Choroid plexus epithelial cell (primary cell): ENCODE measurements at regions not wholly inside any gene's neighbourhood (a gene's known extent, or its start where the extent isn't known, plus 50 kb on each side); places are given as distances from the start of the nearest gene placed in this dataset.

Experiments
- DNase-seq: peaks from one replicate; pipeline ENCODE4 v3.0.0-alpha.2; 2010; ENCODE audit warnings: low read depth
- H3K4me3 ChIP-seq: 2 replicates; pipeline ENCODE4 v1.5.1; 2011; ENCODE audit warnings: low read depth, mild to moderate bottlenecking, control low read depth, low read length, moderate library complexity
- TF ChIP-seq, protein P1 (sequence below): conservative IDR thresholded peaks from 2 replicates; pipeline ENCODE4 v1.5.1; 2011; ENCODE audit warnings: low read depth, mild to moderate bottlenecking, control low read depth, inconsistent platforms, low read length, moderate library complexity

DNA sequence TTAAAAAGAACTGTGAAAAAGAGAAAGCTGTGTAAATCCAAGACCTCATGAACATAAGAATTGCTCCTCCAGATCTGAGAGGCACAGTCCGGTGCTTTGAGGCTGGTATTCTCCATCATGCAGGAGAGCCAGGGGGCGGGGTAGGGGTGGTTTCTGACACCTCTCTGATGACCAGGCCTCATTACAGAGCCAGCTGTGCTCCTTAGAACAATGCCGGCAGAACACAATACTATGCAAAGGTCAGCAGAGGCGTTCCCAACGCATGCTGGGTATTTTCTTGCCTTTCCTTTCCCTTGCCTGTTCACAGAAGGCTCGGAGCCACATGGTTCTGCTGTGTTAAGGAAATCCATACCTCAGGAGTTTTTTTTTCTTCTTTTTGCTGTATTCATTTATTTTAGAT lies 91.2 kb upstream of the SOD3 start:
- H3K4me3 ChIP-seq = no peak overlapping the region
- TF ChIP-seq, protein P1, sequence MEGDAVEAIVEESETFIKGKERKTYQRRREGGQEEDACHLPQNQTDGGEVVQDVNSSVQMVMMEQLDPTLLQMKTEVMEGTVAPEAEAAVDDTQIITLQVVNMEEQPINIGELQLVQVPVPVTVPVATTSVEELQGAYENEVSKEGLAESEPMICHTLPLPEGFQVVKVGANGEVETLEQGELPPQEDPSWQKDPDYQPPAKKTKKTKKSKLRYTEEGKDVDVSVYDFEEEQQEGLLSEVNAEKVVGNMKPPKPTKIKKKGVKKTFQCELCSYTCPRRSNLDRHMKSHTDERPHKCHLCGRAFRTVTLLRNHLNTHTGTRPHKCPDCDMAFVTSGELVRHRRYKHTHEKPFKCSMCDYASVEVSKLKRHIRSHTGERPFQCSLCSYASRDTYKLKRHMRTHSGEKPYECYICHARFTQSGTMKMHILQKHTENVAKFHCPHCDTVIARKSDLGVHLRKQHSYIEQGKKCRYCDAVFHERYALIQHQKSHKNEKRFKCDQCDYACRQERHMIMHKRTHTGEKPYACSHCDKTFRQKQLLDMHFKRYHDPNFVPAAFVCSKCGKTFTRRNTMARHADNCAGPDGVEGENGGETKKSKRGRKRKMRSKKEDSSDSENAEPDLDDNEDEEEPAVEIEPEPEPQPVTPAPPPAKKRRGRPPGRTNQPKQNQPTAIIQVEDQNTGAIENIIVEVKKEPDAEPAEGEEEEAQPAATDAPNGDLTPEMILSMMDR = no peak
- DNase-seq = no peak

DNA sequence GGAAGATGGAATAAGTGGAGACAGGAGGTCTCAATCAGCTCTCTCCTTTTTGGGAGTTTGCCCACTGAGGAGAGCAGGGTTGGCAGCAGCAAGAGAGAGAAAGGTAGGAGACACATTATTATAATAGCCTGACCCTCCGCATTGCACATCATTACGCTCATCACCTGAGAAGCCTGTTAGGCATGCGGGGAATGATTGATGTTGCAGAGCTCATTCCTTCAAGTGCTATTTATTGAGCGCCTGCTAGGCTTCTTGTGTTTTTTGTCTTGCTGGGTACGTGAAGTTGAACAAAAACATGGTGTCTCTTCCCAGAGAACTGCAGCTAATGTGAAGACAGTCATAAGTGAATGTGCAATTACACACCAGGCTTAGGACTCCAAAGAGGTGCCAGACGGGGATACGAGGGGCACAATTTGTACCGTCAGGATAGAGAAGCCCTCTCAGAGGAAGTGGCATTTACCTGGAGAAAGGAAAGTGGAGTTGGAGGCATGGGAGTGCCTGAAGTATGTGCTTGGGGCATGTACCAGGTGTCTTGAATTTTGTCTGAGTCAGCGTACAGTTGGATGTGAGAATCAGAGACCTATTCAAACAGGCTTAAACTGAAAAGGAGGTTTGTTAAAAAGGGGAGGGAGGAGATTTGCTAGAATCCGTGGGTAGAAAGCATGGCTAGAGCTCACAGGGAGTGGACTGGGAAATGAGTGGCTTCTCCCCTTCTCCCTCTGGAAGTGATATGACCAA lies 90.2 kb upstream of the SOD3 start:
- TF ChIP-seq, protein P1 = no peak
- no peak overlapping the region for H3K4me3 ChIP-seq
- no peak for DNase-seq

DNA sequence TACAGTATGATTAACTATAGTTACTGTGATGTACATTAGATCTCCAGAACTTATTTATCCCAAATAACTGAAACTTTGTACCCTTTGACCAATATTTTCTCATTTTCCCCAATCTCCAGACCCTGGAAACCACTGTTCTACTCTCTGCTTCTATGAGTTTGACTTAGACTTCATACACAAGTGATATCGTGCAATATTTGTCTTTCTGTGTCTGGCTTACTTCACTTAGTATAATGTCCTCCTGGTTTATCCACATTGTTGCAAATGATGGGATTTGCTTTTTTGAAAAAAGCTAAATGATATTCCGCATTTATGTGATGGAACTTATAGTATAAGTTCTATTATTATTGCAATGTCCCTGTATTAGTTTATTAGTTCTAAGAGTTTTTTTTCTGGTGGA lies 81.8 kb upstream of the SOD3 start:
- H3K4me3 ChIP-seq = no peak overlapping the region
- TF ChIP-seq, protein P1 = no peak
- DNase-seq = no peak

DNA sequence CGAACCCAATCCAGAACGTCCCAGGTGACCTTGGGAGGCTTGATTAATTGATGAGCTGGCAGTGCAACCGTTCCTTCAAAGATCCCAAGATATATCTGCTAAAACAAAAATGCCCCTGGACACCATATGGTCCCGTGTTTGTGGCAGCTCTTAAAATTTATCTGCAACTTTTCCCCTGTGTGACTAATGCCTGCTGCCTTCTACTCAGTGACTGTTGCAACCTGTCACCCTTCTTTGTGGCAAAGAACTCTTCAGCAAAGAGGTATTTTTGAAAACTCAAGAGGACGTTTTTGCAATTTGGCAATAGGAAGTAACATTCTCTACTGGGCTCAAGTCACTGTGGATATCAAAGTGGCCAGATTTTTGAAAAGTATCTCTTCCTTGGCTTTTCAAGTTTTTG lies 75.8 kb upstream of the SOD3 start:
- TF ChIP-seq, protein P1 = no peak
- no peak overlapping the region for H3K4me3 ChIP-seq
- no peak for DNase-seq

DNA sequence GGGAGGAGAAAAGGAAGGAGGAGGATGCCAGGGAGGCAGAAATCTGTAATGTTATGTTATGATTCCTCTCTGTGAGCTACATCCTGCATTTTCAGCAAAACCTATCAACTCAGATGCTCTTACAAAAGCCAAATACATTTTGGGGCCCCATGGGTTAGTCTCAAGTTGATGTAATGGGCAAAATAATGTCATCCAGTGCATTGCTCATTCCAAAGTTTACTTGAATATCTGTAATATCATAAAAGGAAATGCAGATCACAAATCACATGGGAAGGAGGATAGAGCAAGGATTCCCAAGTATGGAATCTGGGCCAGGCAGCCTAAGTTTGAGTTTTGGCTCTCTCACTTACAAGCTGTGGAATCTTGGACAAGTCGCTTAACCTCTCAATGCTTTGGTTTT lies 74.9 kb upstream of the SOD3 start:
- TF ChIP-seq, protein P1 = no peak
- DNase-seq = no peak
- no peak overlapping the region for H3K4me3 ChIP-seq

DNA sequence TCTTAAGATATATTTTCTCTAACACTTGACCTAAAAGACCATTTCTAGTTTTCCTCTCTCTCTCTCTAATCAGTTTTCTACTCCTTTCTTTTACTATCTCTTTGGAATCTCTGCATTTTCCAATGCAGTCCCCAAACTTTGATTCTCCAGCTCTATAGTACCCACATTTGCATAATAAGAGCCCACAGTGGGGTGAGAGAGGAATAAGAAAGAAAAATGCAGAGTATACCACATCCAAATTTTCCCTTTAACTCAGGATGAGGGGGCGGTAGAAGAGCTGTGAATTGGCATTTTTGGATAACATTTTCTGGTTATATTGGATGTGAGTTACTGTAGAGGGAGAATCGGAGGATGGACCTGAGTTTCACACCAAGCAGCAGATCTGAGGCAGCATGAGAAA lies 74.4 kb upstream of the SOD3 start:
- H3K4me3 ChIP-seq = no peak overlapping the region
- DNase-seq = no peak
- TF ChIP-seq, protein P1 = no peak

DNA sequence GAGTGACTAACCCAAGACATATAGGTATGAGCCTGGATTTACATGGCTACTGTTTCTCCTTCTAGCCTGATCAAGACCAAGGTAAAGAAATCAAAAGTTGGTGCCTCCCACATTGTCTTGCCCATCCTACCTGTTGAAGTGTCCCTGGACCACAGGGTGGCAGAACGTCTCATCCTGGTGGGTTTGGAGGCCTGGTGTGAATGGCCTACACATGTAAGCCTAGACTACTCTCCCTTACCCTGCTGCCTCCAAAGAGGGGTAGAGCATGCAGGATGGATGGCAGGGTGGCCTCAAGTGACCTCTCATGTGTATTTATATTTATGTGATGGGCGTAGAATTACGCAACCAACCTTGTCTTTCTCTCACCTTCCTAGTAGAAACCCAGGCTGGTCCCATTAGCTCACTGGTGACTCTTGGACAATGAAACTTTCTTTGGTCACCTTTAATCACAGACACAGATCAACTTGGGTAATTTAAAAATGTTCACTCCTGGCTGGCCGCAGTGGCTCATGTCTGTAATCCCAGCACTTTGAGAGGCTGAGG lies 73.3 kb upstream of the SOD3 start:
- DNase-seq = no peak
- no peak overlapping the region for H3K4me3 ChIP-seq
- TF ChIP-seq, protein P1 = no peak
